K562 (cell line): ENCODE measurements at regions not wholly inside any gene's neighbourhood (a gene's known extent, or its start where the extent isn't known, plus 50 kb on each side); places are given as distances from the start of the nearest gene placed in this dataset.

Experiments
- CTCF ChIP-seq, 3 experiments: IDR thresholded peaks in 2 of 3; conservative IDR thresholded peaks in 1 of 3; 2 replicates each; pipeline ENCODE4 v1.5.1; 2011 to 2012; ENCODE audit warnings: low read length in 3 of 3, mild to moderate bottlenecking in 3 of 3, control low read depth in 2 of 3, improper control_type of control experiment in 1 of 3, inconsistent platforms in 1 of 3, low read depth in 1 of 3, mixed read lengths in 1 of 3, moderate library complexity in 1 of 3; ENCODE audit not compliant: insufficient read depth in 2 of 3
- KLF13 ChIP-seq: fragments of 450-650 bp; IDR thresholded peaks from 2 replicates; pipeline ENCODE4 v1.6.1; 2016; ENCODE audit warnings: missing genetic modification characterization, low read depth, mild to moderate bottlenecking, missing compliant biosample characterization, moderate library complexity, borderline replicate concordance
- PCBP2 ChIP-seq: fragments of 200-400 bp; formaldehyde crosslinking; IDR thresholded peaks from 2 replicates; pipeline ENCODE4 v1.6.1; 2018; ENCODE audit warnings: low read length, low read depth, mild to moderate bottlenecking, moderate library complexity; ENCODE audit not compliant: poor library complexity, severe bottlenecking
- TCF7L2 ChIP-seq: fragments of 150-350 bp; IDR thresholded peaks from 2 replicates; pipeline ENCODE4 v1.6.1; 2016; ENCODE audit warnings: low read depth, mild to moderate bottlenecking, low read length, moderate library complexity
- ZNF253 ChIP-seq: fragments of 250-450 bp; sonication (Bioruptor Pico); conservative IDR thresholded peaks from 2 replicates; pipeline ENCODE4 v1.6.1; 2021; ENCODE audit warnings: mild to moderate bottlenecking

- TF ChIP-seq ZNF253: no peak
- TF ChIP-seq KLF13 (tag): no peak
- TF ChIP-seq CTCF (IDR thresholded peaks at IDR 0.05 in 2 of 3, conservative IDR thresholded peaks at IDR 0.05 in 1 of 3; ENCODE audit: insufficient read depth in 2 of 3, low read depth in 1 of 3, low read length in 3 of 3): peak; percentile 17 to 37 (median 22); a peak in 3 of 6 replicates
- TF ChIP-seq PCBP2: no peak
- no peak for TF ChIP-seq TCF7L2
Measured at GRCh38 chrX:40177117-40177430, 79.3 kb upstream of the BCOR start.
